Hindlimb muscle (tissue), 1 donor: ENCODE measurements at regions not wholly inside any gene's neighbourhood (a gene's known extent, or its start where the extent isn't known, plus 50 kb on each side); places are given as distances from the start of the nearest gene placed in this dataset.

ENCODE experiments used
- DNase-seq: peaks from one replicate; pipeline ENCODE4 v3.0.0-alpha.2; 2013

DNA sequence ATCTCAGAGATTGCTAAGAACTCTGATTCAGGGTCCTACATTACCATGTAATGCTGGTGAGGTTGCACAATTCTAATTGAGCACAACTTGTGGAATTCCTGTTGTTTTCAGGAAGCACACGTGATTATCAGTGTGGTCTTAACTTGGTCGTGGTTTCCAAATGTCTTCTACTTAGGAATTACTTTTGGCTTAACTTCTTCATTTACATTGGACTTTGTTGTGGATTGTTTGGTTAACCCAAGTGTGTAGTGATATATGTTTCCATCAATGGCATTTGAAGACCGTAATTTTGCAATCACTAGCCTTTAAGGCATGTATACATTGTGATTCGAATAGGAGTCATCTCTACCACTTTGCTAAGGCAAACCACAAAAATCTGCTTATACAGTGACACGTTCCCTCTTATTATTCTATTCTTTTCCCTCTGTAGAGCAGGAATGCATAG lies 373.3 kb downstream of the IRS1 start:
- no peak for DNase-seq

DNA sequence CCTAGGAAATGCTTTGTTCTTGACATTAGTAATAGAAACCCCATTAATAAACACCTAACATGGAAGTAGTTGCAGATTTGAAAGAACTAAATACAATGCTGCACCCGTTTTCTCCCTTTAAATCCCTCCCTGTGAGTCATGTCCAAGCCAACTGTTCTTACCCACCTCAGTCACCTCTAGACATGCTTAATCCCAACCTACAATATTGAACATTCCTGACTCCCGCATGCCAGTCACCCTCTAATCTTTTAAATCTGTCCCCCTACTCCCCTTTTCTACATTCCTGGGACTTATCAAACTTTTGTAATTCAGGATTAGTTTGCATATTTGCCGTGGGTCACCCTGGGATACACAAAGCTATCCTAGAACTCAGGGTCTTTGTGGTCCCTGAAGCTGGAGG lies 374.6 kb downstream of the IRS1 start:
- DNase-seq, result no peak

DNA sequence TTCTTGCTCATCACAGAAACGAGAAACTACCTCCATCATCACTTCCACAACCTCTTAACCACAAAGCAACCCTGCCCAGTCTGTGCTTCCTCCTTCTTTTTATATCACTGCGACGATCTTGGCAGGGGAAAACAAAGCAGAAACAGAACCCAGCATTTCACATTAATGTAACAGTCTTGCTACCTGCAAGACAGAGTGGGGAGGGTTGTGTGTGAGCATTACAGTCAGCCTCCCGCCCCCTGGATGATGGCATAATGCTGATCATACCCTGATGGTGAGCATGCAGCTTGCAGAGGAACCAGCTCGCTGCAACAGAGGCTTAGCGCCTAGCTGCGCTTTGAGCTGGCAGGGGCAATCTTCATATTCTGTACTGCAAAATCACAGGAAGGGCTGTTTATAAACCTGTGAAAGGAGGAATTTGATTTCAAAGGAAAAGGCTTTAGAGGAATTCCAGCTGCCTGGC lies 376.1 kb downstream of the IRS1 start:
- DNase-seq, result no peak

DNA sequence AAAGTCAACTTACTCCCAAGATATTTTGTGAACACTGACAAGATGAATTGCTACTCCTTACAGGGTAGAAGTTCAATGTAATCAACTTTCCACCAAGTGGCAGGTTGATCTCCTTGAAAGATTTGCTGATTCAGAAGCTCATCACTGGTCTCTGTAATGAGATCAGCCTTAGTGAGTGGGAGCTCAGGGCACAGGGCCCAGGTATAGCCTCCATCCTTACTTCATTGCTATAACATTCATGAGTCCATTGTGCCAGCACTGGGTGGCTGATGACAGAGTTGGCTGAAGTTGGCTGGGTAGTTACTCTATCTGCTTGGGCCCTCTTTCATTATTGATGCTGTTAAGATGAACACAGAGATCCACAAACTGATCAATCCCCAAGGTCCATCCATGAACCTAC lies 379.0 kb downstream of the IRS1 start:
- DNase-seq, result no peak

DNA sequence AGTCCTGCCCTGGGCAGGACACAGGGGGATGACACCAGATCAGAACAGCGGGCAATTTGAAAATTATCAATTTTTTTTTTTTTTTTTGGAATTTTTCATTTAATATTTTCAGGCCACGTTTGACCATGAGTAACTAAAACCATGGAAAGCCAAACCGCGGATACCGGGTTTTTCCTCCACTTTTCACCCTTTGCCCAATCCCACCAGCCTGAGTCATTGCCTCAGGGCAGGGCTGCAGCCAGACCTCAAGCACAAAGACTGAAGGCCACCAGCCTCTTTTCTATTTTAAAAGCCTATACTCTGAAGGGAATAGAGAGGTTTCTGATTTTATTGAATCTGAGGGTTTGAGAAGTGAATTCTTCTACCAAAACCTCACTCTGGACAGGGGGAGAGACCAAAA lies 381.1 kb downstream of the IRS1 start:
- DNase-seq, result no peak

DNA sequence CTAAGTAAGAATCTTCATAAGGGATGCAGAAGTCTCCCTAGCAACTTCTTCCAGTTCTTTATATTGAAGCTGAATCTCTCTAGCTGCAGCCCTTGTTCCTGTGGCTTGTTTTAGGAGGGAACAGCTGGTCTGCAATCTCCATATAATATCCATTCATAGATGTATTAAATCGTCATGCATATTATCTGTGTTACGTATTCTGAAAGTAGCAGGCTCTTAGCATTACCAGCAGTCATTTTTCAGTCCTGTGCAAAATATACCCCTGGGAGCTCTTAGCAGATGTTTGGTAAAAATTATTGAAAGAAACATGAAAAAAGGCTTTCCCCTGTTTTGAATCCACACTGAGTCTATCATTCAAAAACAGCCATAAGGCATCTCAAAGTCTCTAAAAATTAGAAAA lies 385.3 kb downstream of the IRS1 start:
- DNase-seq, result peak; percentile 63

DNA sequence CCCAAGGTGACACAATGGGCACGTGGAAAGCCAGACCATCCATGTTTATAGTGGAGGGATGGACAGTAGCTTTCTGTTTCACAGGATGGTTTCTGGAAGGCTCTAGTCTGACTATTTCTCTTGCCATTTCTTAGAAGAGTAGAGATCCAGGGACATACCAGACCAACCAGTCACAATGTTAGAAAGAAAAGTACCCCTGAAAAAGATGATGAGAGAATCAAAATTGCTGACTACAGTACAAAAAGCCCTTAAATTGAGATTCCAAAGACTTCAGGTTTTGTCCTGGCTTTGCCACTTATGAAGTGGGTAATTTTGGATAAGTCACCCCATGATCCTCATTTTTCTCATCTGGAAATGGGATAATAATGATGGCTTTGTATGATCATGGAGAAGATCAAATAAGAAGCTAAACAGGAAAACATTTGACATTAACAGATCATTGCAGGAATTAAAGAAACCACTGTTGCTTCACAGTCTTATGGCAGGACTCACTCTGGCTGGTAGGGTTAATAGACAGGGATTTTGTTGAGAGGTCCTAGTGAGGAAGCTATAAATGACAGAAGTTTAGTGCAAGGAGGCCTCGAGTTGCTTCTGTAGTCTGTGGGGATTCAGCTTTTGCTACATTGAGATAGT lies 386.0 kb downstream of the IRS1 start:
- no peak for DNase-seq

DNA sequence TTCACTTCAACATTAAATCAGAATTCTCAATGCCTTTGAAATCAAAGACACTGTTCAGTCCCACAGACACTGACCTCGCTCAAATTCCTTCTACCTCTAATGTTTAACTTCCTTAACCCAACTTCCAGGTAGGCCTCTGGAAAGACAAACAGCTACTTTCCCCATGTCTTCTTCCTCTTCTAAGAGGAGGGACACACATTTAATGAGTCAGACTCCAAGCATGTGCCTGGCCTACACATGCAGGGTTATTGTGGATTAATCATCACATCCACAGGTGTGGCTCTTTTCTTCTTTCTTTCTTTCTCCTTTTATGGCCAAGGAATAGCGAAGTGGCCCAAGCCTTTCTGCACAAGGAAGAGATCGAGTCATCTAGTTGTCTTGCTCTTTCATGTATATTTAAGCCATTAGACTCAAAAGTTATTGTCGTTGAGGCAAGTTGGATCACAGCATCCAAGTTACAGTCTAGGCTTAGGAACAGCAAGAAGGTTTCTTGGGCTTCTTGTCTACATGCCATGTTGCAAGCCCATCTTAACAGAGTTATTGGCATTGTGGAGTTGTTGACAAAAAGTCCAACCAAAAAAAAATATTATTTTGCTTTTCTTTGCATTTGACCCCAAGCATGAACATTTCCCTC lies 387.8 kb downstream of the IRS1 start:
- no peak for DNase-seq

DNA sequence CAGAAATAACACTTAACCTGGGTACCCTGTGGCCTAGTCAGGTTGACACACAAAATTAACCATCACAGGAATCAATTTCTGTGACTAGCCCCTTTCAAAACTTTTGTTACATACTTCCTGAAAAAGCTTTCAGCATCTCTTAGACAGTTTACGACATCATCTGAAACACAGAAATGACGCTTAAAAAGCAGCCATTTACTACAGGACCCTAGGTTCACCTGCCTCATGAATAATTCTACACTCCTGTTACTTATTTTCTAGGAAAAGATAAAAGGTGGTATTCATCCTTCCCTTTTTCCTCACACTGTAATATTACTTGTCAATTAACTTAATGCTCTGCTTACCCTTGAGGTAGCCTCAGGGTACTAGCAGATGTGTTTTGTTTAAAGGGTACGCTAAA lies 388.4 kb downstream of the IRS1 start:
- DNase-seq, result no peak

DNA sequence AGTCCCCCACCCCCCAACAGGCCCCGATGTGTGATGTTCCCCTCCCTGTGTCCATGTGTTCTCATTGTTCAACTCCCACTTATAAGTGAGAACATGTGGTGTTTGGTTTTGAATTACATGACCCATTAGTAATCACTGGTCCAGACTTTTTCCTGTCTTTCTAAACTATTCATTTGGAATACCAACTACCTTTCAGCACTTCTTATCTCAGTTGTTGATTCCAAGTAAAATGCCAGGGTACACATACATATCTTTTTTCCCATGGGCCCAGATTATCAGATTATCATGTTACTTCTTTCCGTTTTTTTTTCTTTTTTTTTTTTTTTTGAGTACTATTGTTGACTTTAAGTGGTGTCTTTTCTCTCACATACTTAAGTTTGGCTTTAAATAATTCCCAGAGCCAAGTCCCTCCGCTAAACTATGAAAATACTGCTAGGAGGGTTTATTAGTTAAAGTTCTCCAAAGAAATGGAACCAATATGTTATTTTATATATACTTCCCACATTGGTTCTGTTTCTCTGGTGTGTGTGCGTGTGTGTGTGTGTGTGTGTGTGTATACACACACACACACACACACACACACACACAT lies 389.3 kb downstream of the IRS1 start:
- no peak for DNase-seq

DNA sequence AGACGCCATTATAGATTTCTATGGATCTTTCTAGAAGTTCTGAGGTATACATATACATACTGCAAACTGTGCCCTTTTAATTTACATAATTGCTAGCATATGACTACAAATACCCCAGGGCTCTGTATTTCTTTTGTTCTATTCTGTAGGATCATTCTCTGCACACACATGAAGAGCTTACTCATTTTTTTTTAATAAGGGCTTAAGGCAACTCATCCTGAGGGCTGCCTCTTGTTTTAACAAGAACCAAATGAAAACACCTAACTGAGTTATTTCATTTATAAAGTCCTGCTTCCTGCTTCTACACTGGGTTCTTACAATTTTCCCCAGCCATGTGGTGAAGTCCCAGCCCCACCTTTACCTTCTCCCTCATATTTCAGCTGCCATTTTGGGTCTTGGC lies 390.5 kb downstream of the IRS1 start:
- DNase-seq, result no peak

DNA sequence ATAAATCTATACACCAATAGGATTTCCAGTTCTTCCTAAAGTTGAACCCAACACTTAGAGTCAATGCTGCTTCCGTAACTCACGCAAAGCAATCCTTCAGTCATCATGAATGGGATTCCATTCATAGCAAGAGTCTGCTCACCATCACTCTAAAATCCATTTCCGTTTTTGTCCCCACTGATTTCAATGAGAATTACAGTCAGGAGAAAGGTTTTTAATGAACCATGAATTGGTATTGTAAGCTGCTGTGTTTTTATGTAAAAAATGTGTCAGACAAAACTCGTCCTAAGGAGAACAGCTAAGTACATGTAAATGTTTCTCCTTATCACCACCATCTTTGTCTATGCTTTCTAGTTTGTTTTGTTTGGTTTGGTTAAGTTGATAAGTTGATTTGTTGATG lies 391.5 kb downstream of the IRS1 start:
- no peak for DNase-seq

DNA sequence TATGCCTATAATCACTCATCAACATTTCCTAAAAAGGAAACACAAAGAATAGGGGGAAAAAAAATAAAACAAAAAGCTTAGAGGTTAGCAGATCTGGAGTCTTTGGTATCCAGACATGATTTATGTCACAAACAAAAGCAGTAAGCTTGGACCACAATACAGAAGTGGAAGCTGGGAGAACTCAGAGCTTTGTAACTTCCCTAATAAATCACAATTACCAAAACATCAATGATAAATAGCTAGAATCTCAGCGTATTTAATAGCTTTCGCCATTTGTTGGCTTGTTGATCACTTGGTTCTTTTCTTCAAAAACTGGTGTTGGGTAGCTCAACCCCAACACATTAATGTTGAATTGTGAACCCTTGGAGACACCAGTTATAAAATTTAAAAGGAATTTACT lies 392.5 kb downstream of the IRS1 start:
- no peak for DNase-seq

DNA sequence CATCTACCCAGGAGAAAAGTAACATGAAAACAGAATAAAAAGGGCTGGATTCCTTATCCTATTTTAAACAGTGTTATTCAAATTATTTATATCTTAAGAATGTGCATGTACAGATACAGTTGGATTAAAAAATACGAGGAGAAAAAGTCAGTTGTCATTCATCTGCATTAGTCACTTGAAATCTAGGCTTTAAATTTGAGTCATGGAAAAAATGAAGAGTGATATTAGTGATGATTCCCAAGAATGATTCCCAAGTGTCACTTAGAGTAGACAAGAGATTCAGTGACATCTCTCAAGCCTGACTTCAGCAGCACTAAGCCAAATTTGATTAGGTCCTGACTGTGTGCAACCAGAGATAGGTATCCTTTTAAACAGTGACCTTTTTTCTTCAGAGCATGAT lies 394.2 kb downstream of the IRS1 start:
- no peak for DNase-seq

DNA sequence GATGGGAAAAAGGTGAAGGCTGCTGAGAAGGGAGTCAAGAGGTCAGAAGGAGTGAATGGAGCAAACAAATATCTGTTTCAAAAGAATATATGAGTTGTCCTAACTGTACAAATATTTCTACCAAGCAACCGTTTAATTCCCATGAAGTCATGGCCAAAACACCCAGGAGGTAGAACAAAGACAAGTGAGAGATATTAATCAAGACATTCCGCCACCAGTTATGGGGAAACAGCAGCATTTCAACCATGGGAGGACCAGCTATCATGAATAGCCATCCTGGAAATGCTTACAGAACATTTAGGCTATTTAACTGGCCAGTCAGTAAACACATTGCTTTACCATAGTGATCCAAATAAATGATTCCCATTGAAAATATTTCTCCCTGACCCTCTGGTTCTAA lies 396.3 kb downstream of the IRS1 start:
- no peak for DNase-seq

DNA sequence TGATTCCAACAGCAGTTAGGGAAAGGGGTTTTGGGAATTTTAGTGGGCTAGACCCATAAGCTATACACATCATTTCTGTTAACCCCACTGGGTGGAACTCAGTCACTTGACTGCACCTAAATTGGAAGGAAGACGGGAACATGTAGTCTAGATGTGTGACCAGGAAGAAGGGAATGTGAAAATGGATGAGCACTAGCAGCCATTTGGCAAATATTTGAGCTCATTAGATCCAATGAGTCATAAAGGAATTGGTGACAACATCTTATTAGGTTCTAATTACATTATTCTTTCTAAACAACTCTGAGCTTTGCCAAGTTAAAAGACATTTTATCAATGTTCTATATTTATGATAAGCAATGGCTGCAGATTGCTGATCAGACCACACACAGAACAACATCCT lies 400.6 kb downstream of the IRS1 start:
- no peak for DNase-seq

DNA sequence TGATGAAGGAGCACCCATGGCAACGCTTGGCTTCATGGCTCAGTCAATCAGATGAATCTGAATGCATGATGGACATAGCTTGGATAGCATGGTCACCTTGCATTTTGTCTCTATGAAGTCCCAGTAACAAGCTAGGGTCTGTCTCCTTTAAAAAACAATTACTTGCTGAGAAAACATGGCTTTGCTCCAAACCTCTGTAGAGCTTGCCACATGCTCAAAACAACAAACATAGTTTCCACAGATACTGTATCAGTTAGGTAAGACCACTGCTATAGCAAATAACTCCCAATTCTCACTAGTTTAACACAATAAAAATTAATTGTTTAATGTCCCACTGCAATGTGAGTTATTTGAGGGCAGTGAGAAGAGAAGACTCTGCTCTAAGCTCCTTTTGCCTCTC lies 401.0 kb downstream of the IRS1 start:
- no peak for DNase-seq

DNA sequence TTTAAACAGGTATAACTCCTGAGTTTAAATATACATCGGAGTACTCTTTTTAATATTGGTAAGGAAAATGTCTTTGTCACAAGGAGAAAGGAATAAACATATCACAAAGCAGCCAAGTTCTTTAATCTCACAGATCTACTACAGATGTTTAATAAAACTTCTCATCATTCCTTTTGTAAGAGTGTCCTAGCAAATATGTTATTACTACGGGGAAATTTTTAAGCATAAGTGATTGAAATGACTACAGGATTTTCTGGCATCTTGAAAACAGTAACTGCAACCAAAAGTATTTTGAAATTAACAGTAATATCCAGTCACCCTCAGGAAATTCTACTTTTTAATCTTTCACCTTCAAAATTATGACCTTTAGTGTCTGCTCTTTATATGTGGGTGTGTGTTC lies 403.1 kb downstream of the IRS1 start:
- no peak for DNase-seq

DNA sequence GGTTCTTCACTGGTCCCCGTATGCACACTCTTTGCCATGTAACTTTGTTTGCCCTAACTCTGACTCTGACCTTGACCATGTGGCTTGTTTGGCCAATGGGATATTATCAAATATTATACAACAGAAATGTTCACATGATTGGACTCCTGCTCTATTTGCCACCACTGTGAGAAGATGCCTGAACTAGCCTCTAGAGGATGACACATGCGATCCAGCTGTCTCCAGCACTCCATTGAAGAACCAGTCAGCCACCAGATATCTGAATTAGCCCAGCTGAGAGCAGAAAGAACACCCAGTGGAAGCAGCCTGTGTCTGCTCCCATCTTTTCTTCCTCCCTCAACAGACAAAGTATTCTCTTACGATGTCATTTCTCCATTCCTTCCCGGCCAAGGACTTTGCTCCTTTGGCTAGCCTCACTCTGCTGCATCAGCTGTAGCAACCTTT lies 412.1 kb downstream of the IRS1 start:
- DNase-seq, result no peak

DNA sequence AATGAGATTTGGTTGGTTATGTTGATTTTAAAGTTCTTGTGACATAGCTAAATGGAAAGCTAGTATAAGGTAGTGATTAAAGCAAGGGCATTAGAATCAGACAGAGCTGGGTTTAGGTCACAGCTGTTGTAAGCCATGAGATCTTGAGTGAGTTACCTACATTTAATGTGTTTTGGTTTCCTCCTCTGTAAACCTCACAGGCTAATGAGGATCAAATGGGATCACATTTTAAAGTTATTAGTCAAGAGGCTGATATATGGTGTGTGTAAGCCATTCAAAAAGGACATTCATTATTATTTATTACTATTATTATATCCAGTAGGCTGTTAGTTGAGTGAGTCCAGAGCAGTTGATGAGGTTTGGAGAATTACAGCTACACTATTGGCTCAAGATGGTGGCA lies 416.2 kb downstream of the IRS1 start:
- no peak for DNase-seq

DNA sequence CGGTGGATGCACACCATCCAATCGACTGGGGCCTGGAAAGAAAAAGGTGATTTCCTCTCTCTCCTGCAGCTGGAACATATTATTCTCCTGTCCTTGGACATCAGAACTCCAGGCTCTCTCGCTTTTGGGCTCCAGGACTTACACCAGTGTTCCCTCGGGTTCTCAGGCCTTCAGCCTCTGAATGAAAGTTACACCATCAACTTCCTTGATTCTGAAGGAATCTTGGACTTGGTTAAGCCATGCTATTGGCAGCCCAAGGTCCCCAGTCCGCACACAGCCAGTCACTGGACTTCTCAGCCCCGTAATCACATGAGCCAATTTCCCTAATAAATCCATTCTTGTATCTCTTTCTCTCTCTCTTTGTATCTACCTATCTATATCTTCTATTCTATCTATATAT lies 418.9 kb downstream of the IRS1 start:
- DNase-seq, result no peak

DNA sequence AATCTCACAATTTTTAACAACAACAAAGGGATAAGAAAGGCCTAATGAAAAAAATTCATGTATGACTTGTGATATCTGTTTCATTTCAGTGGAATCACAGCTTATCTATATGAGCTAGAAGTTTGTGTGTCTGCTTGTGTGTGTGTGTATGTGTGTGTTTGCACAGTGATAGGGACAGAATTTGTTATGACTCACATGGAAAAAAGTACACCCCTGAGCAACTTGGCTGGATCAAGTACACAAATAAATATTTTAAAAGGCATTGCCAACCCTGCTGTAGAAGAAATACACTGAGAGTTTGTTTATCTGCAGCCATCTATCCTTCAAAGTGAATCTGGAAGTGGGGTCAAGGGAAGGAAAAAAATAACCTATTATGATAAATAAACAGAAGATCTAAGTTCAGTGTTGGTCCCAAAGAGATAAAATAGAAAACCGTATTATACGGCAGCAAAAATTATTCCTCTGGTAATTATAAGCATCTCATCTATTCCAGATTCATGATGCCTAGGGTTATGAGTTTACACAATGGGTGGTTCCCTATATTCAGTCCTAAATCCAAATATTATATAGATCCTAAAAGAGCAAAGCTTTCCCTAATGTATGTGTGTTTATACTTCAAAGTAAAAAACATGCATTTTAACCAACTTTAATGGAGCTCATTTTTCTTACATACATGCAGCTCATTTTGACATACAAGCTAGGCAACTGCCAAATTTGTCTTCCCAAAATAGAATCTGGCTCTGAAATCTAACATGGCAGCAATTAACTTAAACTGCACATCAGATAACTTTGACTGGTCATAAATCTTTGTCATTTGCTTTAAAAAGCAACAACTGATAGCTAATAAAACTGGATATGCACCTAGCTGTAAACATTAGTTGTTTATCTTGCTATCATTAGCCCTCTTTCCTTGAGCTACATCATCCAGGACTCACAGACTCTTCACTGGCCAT lies 420.6 kb downstream of the IRS1 start:
- DNase-seq, result no peak

DNA sequence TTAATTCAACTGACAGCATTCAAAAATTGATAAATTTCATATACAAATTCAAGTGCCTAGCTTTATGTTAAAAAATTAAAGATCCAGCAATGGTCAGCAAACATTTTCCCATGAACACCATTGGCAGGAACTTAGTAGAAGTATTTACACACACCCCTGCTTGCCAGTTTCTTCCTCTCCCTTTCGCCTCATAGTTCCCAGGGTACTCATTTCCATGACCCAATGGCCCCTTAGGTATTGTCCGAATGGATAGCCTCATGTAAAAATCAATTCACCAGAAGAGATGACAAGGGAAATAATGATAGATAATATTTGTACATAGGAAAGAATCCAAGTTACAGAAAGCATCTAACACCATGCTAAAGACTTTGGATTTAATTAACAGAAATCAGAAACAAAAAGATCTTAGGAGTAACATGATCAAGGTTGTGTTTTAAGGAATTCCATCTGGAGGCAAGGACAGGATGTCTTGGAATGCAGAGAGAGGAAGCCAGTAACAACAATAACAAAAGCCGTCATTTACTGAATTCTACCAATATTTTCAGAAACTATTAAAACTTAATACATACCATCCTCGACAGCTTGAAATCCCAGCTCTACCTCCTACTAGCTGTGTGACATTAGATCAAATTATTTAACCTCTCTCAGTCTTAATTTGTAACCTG lies 423.0 kb downstream of the IRS1 start:
- no peak for DNase-seq
